ENCODE measurements at regions not wholly inside any gene's neighbourhood (a gene's known extent, or its start where the extent isn't known, plus 50 kb on each side); places are given as distances from the start of the nearest gene placed in this dataset.
"Not testable (repeated sequence)": the region's sequence is repeated elsewhere in the genome, so short reads cannot be mapped to it uniquely, and the experiment has no call there.

DNA sequence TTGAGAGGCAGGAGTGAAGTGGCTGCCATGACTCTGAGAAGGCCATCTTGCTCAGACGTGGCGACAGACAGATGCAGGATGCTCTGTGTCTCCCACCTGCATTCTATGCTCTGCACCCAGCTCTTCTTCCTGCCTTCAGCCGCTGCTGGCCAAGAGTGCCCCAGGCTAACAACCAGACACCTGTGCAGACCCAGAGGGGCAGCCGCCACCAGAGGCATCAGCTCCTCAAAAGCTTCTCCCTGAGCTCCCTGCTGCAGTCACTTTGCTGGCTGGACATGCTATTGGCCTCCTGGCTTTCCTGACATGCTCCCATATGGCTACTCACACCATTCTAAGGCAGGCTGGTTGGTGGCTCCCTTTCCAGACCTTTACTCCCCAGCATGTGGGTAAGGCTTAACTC, 70.6 kb upstream of the GRB10 start:
- no peak for DNase-seq

- no peak for DNase-seq
Measured at GRCh38 chr7:50852901-50853300, 70.2 kb upstream of the GRB10 start.

GRCh38 chr7:50851891-50852290, 69.2 kb upstream of the GRB10 start:
- no peak for DNase-seq

GRCh38 chr7:50851451-50851850, 68.8 kb upstream of the GRB10 start:
- DNase-seq: no peak

- no peak for DNase-seq
Measured at GRCh38 chr7:50849991-50850390, 67.3 kb upstream of the GRB10 start.

GRCh38 chr7:50848203-50848602, 65.5 kb upstream of the GRB10 start:
- DNase-seq: no peak

DNA sequence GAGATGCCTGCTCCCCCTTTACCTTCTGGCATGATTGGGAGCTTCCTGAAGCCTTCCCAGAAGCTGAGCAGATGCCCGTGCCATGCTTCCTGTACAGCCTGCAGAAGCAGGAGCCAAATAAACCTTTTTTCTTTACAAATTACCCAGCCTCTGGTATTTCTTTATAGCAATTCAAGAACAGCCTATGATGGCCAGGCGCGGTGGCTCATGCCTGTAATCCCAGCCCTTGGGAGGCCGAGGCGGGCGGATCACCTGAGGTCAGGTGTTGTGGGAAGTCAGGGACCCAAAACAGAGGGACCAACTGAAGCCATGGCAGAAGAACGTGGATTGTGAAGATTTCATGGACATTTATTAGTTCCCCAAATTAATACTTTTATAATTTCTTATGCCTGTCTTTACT, 62.2 kb upstream of the GRB10 start:
- DNase-seq: not testable (repeated sequence)

DNA sequence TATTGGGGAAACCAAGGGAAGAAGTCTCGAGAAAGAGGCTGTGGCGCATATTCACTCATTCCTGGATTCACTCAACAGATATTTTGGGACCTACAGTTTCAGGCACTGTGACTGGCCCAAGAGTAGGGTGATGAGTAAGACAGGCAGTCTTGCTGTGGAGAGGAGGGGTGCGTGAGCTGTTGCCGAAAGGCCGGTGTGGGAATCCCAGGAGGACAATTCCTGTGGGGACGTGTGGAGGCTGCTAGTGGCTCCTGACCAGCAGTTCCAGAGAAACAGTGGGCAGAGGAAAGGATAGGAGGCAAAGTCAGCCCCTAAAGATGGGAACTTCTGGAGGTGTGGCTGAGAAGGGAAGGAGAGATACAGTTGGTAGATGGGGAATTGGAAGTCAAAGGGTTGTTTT, 59.3 kb upstream of the GRB10 start:
- DNase-seq: no peak

GRCh38 chr7:50838675-50839377, 56.1 kb upstream of the GRB10 start:
- DNase-seq: no peak

- no peak for DNase-seq
Measured at GRCh38 chr7:50837965-50838364, 55.3 kb upstream of the GRB10 start.

DNA sequence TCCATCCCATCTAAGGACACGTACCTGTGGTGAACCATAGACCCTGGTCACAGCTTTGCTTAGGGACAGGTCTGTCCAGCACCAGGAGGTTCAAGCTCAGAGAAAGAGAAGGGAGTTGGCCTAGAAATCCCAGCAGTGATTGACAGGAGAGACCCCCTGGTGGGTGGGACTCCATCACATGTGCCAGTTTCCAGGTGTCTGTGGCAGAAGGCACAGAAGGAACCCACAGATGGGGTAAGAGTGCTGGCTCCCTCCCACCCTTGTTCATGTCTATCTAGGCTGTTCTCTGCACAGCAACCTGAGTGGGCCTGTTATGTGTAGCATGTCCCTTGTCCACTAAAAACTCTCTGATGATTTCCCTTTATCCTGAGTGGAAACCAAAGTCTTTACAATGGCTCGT, 54.0 kb upstream of the GRB10 start:
- no peak for DNase-seq

- DNase-seq: no peak
Measured at GRCh38 chr7:50835156-50835555, 52.5 kb upstream of the GRB10 start.

GRCh38 chr7:50834679-50835078, 52.0 kb upstream of the GRB10 start:
- DNase-seq: no peak

DNA sequence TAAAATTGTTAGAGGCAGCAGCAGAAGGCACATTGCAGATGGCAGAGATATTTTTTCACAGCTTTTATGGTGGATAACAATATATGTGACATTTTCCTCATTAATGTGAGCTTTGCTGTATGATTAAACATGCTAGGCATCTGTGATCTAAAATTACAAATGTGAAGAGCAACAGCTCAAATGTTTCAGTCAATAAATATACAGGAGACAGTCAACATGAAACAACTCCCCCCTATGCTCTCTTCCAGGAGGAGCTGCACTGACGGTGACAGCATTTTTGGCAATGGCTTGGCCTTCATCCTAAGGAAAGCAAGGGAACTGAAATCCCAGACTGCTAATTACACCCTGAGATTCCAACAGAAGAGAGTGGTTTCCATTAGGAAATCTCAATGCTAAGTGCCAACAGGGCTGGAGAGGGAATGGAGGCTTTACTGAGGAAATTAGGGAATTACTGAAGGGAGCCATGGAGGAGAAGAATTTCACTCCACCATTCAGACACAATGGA, 51.4 kb upstream of the GRB10 start:
- DNase-seq: no peak

DNA sequence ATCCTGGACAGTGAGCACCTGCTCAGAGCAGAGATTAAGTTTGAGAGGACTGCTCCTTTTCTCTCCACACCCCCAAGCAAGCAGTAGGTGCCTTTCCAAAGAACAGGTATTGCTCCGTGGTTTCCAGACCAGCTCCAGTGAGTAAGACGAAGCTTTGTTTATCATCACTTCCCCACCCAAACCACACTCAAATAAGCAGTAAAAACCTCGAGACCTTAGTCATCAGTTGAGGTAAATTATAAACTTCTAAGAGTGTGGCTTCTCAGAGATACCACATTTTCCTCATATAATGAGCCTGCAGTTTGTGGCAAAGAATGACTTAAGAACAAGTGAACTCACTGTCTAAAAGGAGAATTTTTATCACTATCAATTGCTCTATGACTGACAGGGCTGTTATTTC, 50.0 kb upstream of the GRB10 start:
- no peak for DNase-seq

All from DMS 273 treated with DMSO at 0.1 percent for 48 hours (cell line).